SU-DHL-6 (cell line): ENCODE measurements at regions not wholly inside any gene's neighbourhood (a gene's known extent, or its start where the extent isn't known, plus 50 kb on each side); places are given as distances from the start of the nearest gene placed in this dataset.

Experiments
- H2AFZ ChIP-seq: fragments of 200-600 bp; sonication (generic); 2 replicates; pipeline ENCODE4 v1.6.1; 2014; ENCODE audit warnings: low read depth, mild to moderate bottlenecking, moderate library complexity, mixed read lengths, antibody characterized with exemption, low read length; ENCODE audit not compliant: severe bottlenecking
- H3F3A ChIP-seq: fragments of 200-600 bp; shearing (Covaris generic); 2 replicates; pipeline ENCODE4 v1.6.0; 2016; ENCODE audit warnings: antibody characterized with exemption, mild to moderate bottlenecking; ENCODE audit not compliant: insufficient read depth
- H3K27ac ChIP-seq: fragments of 200-600 bp; sonication (generic); 2 replicates; pipeline ENCODE4 v1.5.1; 2016; ENCODE audit warnings: low read depth, mild to moderate bottlenecking, low read length, moderate library complexity, mixed read lengths
- H3K27me3 ChIP-seq: fragments of 200-600 bp; sonication (generic), shearing (Covaris generic); 2 replicates; pipeline ENCODE4 v1.6.0; 2014; ENCODE audit warnings: mild to moderate bottlenecking, low read length
- H3K36me3 ChIP-seq: fragments of 200-600 bp; sonication (generic); 2 replicates; pipeline ENCODE4 v1.6.1; 2014; ENCODE audit warnings: mild to moderate bottlenecking, low read length, mixed read lengths
- H3K4me2 ChIP-seq: fragments of 300-600, 200-600 bp; shearing (Covaris generic), sonication (generic); 2 replicates; pipeline ENCODE4 v1.6.0; 2014; ENCODE audit warnings: low read length, low read depth, mild to moderate bottlenecking; ENCODE audit not compliant: poor library complexity, severe bottlenecking
- H3K4me3 ChIP-seq: fragments of 200-600 bp; sonication (generic); 2 replicates; pipeline ENCODE4 v1.5.1; 2014; ENCODE audit warnings: antibody characterized with exemption, low read length, mild to moderate bottlenecking, mixed read lengths; ENCODE audit not compliant: insufficient read depth, poor library complexity, severe bottlenecking
- H3K79me2 ChIP-seq: fragments of 200-600 bp; sonication (generic); 2 replicates; pipeline ENCODE4 v1.6.1; 2014; ENCODE audit warnings: mild to moderate bottlenecking, low read length, moderate library complexity; ENCODE audit not compliant: insufficient read depth
- H3K9ac ChIP-seq: fragments of 200-600 bp; sonication (generic); 2 replicates; pipeline ENCODE4 v1.7.0; 2014; ENCODE audit warnings: mild to moderate bottlenecking, low read length
- H3K9me2 ChIP-seq: fragments of 200-600 bp; sonication (generic); replicated peaks from 2 replicates; pipeline ENCODE4 v1.6.1; 2014; ENCODE audit warnings: low read length; ENCODE audit not compliant: insufficient read depth
- H3K9me3 ChIP-seq: fragments of 200-600 bp; sonication (generic); 2 replicates; pipeline ENCODE4 v1.6.1; 2014; ENCODE audit warnings: low read length, mixed read lengths; ENCODE audit not compliant: insufficient read depth
- H4K20me1 ChIP-seq: fragments of 200-600 bp; sonication (generic); 2 replicates; pipeline ENCODE4 v1.6.1; 2014; ENCODE audit warnings: low read depth, mild to moderate bottlenecking, antibody characterized with exemption, low read length, moderate library complexity, mixed read lengths
- EZH2phosphoT487 ChIP-seq: fragments of 200-600 bp; sonication (generic), shearing (Covaris generic); conservative IDR thresholded peaks from 2 replicates; pipeline ENCODE4 v1.6.1; 2018; ENCODE audit warnings: mild to moderate bottlenecking, antibody characterized with exemption, low read length, moderate library complexity, mixed read lengths
- TF ChIP-seq, protein P1 (sequence below): fragments of 200-600 bp; sonication (generic); IDR thresholded peaks from one replicate; pipeline ENCODE4 v1.5.1; 2017; ENCODE audit warnings: antibody characterized with exemption, mild to moderate bottlenecking, low read length, moderate library complexity; ENCODE audit not compliant: insufficient read depth, poor library complexity, severe bottlenecking

DNA sequence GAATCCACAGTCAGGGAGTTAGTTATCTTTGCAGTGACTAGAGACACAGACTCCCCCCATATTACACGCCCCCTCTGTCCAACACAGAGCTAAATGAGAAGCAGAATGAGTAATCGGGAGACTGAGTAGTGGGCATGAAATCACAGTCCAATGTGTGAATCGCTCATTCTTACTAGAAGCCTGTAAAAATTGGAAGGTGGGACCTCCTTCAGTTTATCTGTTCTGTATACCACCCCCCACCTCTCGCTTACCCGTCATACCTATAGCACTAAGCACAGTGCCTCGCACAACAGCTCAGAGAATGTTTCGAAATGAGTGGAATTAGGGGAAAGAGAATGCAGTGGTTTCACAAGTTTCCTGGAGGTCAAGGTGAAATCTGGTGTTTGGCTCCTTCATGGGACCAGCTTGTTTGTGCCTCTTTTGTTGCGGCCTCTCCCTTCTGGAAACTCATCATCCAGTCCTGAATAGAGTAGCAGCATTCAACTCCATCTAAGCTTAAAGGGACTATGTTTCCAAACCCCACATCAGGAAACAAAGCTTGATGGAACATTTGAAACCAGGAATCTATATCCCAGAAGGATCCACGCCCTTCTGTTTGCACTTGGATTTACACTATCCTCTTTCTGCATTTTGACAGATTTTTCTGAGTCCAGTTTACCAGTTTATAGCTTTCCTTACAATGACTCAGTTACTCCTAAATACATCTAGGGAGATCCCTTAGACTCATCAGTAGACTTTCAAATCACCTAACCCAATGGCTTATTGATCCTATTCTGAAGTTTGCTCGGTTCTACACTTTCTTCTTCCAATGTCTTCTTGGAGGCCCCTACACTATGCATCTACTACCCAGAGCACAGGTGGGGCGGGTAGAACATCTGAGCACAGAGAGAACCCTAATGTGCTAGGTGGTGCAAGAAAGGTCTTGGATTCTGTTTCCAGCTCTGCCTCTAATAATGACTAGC is 59.2 kb upstream of the PIM1 start:
- no peak overlapping the region for H3K27ac ChIP-seq
- H3K9me3 ChIP-seq = no peaks in the 10 kb centered on the region
- no peaks in the 10 kb centered on the region for H3K27me3 ChIP-seq
- no peak overlapping the region for H3K4me2 ChIP-seq
- H4K20me1 ChIP-seq = no peaks in the 10 kb centered on the region
- no peaks in the 10 kb centered on the region for H3K36me3 ChIP-seq
- no peak overlapping the region for H3K9ac ChIP-seq
- no peak overlapping the region for H2AFZ ChIP-seq
- TF ChIP-seq, protein P1, sequence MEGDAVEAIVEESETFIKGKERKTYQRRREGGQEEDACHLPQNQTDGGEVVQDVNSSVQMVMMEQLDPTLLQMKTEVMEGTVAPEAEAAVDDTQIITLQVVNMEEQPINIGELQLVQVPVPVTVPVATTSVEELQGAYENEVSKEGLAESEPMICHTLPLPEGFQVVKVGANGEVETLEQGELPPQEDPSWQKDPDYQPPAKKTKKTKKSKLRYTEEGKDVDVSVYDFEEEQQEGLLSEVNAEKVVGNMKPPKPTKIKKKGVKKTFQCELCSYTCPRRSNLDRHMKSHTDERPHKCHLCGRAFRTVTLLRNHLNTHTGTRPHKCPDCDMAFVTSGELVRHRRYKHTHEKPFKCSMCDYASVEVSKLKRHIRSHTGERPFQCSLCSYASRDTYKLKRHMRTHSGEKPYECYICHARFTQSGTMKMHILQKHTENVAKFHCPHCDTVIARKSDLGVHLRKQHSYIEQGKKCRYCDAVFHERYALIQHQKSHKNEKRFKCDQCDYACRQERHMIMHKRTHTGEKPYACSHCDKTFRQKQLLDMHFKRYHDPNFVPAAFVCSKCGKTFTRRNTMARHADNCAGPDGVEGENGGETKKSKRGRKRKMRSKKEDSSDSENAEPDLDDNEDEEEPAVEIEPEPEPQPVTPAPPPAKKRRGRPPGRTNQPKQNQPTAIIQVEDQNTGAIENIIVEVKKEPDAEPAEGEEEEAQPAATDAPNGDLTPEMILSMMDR = no peak
- TF ChIP-seq EZH2phosphoT487 = no peak
- peaks cover under 1% of the 10 kb centered on the region; the same call in 1 of the 2 replicates for H3F3A ChIP-seq
- H3K79me2 ChIP-seq = no peaks in the 10 kb centered on the region
- no peaks in the 10 kb centered on the region for H3K9me2 ChIP-seq
- H3K4me3 ChIP-seq = no peak overlapping the region

DNA sequence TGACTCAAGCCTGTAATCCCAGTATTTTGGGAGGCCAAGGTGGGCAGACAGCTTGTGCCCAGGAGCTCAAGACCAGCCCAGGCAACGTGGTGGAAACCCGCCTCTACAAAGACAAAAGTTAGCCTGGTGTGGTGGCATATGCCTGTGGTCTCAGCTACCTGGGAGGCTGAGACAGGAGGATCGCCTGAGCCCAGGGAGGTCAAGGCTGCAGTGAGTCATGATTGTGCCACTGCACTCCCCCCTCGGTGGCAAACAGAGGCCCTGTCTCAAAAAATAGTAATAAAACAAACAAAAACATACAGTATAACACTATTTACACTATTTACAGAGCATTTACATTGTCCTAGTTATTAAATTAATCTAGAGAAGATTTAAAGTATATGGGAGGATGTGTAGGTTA is 56.0 kb upstream of the PIM1 start:
- TF ChIP-seq, protein P1 = no peak
- TF ChIP-seq EZH2phosphoT487 = no peak
- no peaks in the 10 kb centered on the region for H4K20me1 ChIP-seq
- H3K9me2 ChIP-seq = no peaks in the 10 kb centered on the region
- H3K9me3 ChIP-seq = no peaks in the 10 kb centered on the region
- no peaks in the 10 kb centered on the region for H3K27me3 ChIP-seq
- no peaks in the 10 kb centered on the region for H3F3A ChIP-seq
- no peaks in the 10 kb centered on the region for H3K36me3 ChIP-seq
- H3K79me2 ChIP-seq = no peaks in the 10 kb centered on the region
- no peak overlapping the region for H3K27ac ChIP-seq
- no peak overlapping the region for H3K4me2 ChIP-seq
- no peak overlapping the region for H2AFZ ChIP-seq
- H3K9ac ChIP-seq = no peak overlapping the region
- no peak overlapping the region for H3K4me3 ChIP-seq

DNA sequence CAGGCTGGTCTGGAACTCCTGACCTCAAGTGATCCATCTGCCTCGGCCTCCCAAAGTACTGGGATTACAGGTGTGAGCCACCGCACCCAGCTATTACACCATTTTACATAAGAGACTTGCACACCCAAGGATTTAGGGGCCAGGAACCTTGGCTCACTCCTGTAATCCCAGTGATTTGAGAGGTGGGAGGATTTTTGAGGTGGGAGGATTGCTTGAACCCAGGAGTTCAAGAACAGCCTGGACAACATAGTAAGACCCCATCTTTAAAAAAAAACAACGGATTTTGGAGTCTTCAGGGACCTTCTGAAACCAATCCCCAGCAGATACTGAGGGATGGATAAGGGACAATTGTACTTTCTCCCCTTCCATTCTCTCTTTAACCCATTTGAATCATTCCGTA is 55.3 kb upstream of the PIM1 start:
- TF ChIP-seq EZH2phosphoT487 = no peak
- TF ChIP-seq, protein P1 = no peak
- H3K27ac ChIP-seq = no peak overlapping the region

More for the DNA sequence above, 55.3 kb upstream of the PIM1 start:
- Histone ChIP-seq H4K20me1 (no peaks in the 10 kb centered on the region), H3K79me2 (no peaks in the 10 kb centered on the region), H3K36me3 (no peaks in the 10 kb centered on the region), H3K9me2 (no peaks in the 10 kb centered on the region), H3K27me3 (no peaks in the 10 kb centered on the region), H3K9ac (no peak overlapping the region), H2AFZ (no peak overlapping the region), H3F3A (no peaks in the 10 kb centered on the region; the same call in 1 of the 2 replicates), H3K4me2 (no peak overlapping the region), H3K4me3 (no peak overlapping the region), H3K9me3 (no peaks in the 10 kb centered on the region)
